Loucy (cell line): ENCODE measurements at regions not wholly inside any gene's neighbourhood (a gene's known extent, or its start where the extent isn't known, plus 50 kb on each side); places are given as distances from the start of the nearest gene placed in this dataset.

ENCODE experiments used
- H2AFZ ChIP-seq: fragments of 200-600 bp; sonication (generic); 2 replicates; pipeline ENCODE4 v1.6.0; 2016; ENCODE audit warnings: antibody characterized with exemption, mild to moderate bottlenecking, low read length, moderate library complexity
- H3F3A ChIP-seq: fragments of 200-600 bp; 2 replicates; pipeline ENCODE4 v1.6.0; 2016; ENCODE audit warnings: antibody characterized with exemption, low read depth, mild to moderate bottlenecking
- H3K27me3 ChIP-seq: fragments of 200-600 bp; sonication (generic); 2 replicates; pipeline ENCODE4 v1.6.1; 2014; ENCODE audit warnings: low read length, mild to moderate bottlenecking; ENCODE audit not compliant: insufficient read depth, poor library complexity, severe bottlenecking
- H3K36me3 ChIP-seq: fragments of 200-600 bp; sonication (generic); 2 replicates; pipeline ENCODE4 v1.6.1; 2016; ENCODE audit warnings: low read length; ENCODE audit not compliant: insufficient read depth
- H3K4me1 ChIP-seq: fragments of 200-600 bp; sonication (generic); 2 replicates; pipeline ENCODE4 v1.5.1; 2014; ENCODE audit warnings: low read length, mild to moderate bottlenecking; ENCODE audit not compliant: insufficient read depth, poor library complexity, severe bottlenecking
- H3K4me2 ChIP-seq: fragments of 200-600 bp; sonication (generic); 2 replicates; pipeline ENCODE4 v1.6.0; 2014; ENCODE audit warnings: antibody characterized with exemption, low read length, low read depth, mild to moderate bottlenecking; ENCODE audit not compliant: poor library complexity, severe bottlenecking
- H3K4me3 ChIP-seq: fragments of 200-600 bp; sonication (generic); 2 replicates; pipeline ENCODE4 v1.5.1; 2014; ENCODE audit warnings: low read length, mild to moderate bottlenecking, mixed read lengths; ENCODE audit not compliant: poor library complexity, severe bottlenecking
- H3K79me2 ChIP-seq: fragments of 200-600 bp; sonication (generic); 2 replicates; pipeline ENCODE4 v1.6.1; 2014; ENCODE audit warnings: low read length; ENCODE audit not compliant: insufficient read depth
- H3K9ac ChIP-seq: fragments of 200-600 bp; sonication (generic); 2 replicates; pipeline ENCODE4 v1.6.0; 2014; ENCODE audit warnings: mild to moderate bottlenecking, low read depth, low read length, moderate library complexity; ENCODE audit not compliant: poor library complexity, severe bottlenecking
- H3K9me2 ChIP-seq: fragments of 200-600 bp; sonication (generic); replicated peaks from 2 replicates; pipeline ENCODE4 v1.6.1; 2016; ENCODE audit warnings: low read depth, low read length, mixed read lengths
- H3K9me3 ChIP-seq: fragments of 200-600 bp; sonication (generic); 2 replicates; pipeline ENCODE4 v1.6.1; 2014; ENCODE audit warnings: mild to moderate bottlenecking, antibody characterized with exemption, low read length, low read depth; ENCODE audit not compliant: insufficient read depth
- H4K20me1 ChIP-seq: fragments of 200-600 bp; sonication (generic); 2 replicates; pipeline ENCODE4 v1.6.0; 2014; ENCODE audit warnings: antibody characterized with exemption, low read length, mild to moderate bottlenecking; ENCODE audit not compliant: insufficient read depth, poor library complexity, severe bottlenecking
- CTCF ChIP-seq: fragments of 200-600 bp; sonication (generic); conservative IDR thresholded peaks from 2 replicates; pipeline ENCODE4 v1.5.1; 2014; ENCODE audit warnings: mild to moderate bottlenecking, antibody characterized with exemption, low read length
- EZH2phosphoT487 ChIP-seq: fragments of 200-600 bp; IDR thresholded peaks from 2 replicates; pipeline ENCODE4 v1.6.1; 2018; ENCODE audit warnings: antibody characterized with exemption, mild to moderate bottlenecking, moderate library complexity, borderline replicate concordance

- H3F3A ChIP-seq, result no peaks in the 10 kb centered on the region
- H3K36me3 ChIP-seq, result no peaks in the 10 kb centered on the region
- H3K79me2 ChIP-seq, result no peaks in the 10 kb centered on the region
- H3K9ac ChIP-seq, result no peak overlapping the region
- H3K27me3 ChIP-seq, result no peaks in the 10 kb centered on the region
- H3K9me3 ChIP-seq, result peaks cover 7% of the 10 kb centered on the region; the same call in 1 of the 2 replicates
- no peak for TF ChIP-seq CTCF
- TF ChIP-seq EZH2phosphoT487, result no peak
- H2AFZ ChIP-seq, result no peak overlapping the region
- no peaks in the 10 kb centered on the region for H4K20me1 ChIP-seq
- no peaks in the 10 kb centered on the region for H3K9me2 ChIP-seq
- no peak overlapping the region for H3K4me3 ChIP-seq
- no peaks in the 10 kb centered on the region for H3K4me1 ChIP-seq
- H3K4me2 ChIP-seq, result no peak overlapping the region
Measured at GRCh38 chr13:48761256-48761655, 107.5 kb downstream of the CYSLTR2 start.

GRCh38 chr13:48769107-48769704 is 115.5 kb downstream of the CYSLTR2 start:
- Histone ChIP-seq H3K36me3 (no peaks in the 10 kb centered on the region), H3K9ac (no peak overlapping the region), H3K4me2 (no peak overlapping the region), H3K4me1 (no peaks in the 10 kb centered on the region), H4K20me1 (no peaks in the 10 kb centered on the region), H3F3A (no peaks in the 10 kb centered on the region), H3K27me3 (no peaks in the 10 kb centered on the region), H3K79me2 (no peaks in the 10 kb centered on the region), H3K4me3 (no peak overlapping the region), H2AFZ (no peak overlapping the region), H3K9me2 (no peaks in the 10 kb centered on the region), H3K9me3 (no peaks in the 10 kb centered on the region; the same call in 1 of the 2 replicates)
- TF ChIP-seq EZH2phosphoT487, result no peak
- peak; percentile 100 for TF ChIP-seq CTCF

GRCh38 chr13:48770372-48770771 is 116.6 kb downstream of the CYSLTR2 start:
- Histone ChIP-seq H3K27me3 (no peaks in the 10 kb centered on the region), H3K4me3 (no peak overlapping the region), H3K4me2 (no peak overlapping the region), H4K20me1 (no peaks in the 10 kb centered on the region), H3K36me3 (no peaks in the 10 kb centered on the region), H3K9me2 (no peaks in the 10 kb centered on the region), H3K9me3 (no peaks in the 10 kb centered on the region; the same call in 1 of the 2 replicates), H3K79me2 (no peaks in the 10 kb centered on the region), H3F3A (no peaks in the 10 kb centered on the region), H2AFZ (no peak overlapping the region), H3K9ac (no peak overlapping the region), H3K4me1 (no peaks in the 10 kb centered on the region)
- no peak for TF ChIP-seq EZH2phosphoT487
- no peak for TF ChIP-seq CTCF
